B cell (primary cell): ENCODE measurements at regions not wholly inside any gene's neighbourhood (a gene's known extent, or its start where the extent isn't known, plus 50 kb on each side); places are given as distances from the start of the nearest gene placed in this dataset.
"Not testable (repeated sequence)": the region's sequence is repeated elsewhere in the genome, so short reads cannot be mapped to it uniquely, and the experiment has no call there.

Experiments used
- ATAC-seq: fragments of 200-7000 bp; cut with Tn5 transposase; one replicate; pipeline ENCODE4 v1.10.0; 2021; ENCODE audit warnings: low read depth, mild to moderate bottlenecking, moderate number of reproducible peaks, moderate library complexity
- CTCF ChIA-PET: fragments of 350-600 bp; sonication (Branson Sonifier 250); formaldehyde crosslinking; loops from one replicate; lab custom pipeline; 2021; ENCODE audit warnings: antibody characterized with exemption, inconsistent platforms; lab: Charles Lee
- POLR2A ChIA-PET: fragments of 350-600 bp; sonication (Branson Sonifier 250); formaldehyde crosslinking; loops from one replicate; lab custom pipeline; 2021; ENCODE audit warnings: antibody characterized with exemption; lab: Charles Lee
- DNase-seq: peaks from one replicate; pipeline ENCODE4 v3.0.0; 2013
- H2AFZ ChIP-seq: 2 replicates; pipeline ENCODE4 v1.6.1; 2012; ENCODE audit warnings: mild to moderate bottlenecking, low read depth, low read length; ENCODE audit not compliant: insufficient read depth, poor library complexity, severe bottlenecking
- H3K27ac ChIP-seq, 2 donors: 1 replicate in 1 of 2; 2 replicates in 1 of 2; pipeline ENCODE4 v1.5.1; 2012 to 2013; ENCODE audit warnings: low read length in 2 of 2, mild to moderate bottlenecking in 2 of 2, moderate library complexity in 1 of 2
- H3K27me3 ChIP-seq, 4 experiments: fragments of 200-600 bp in 1 of 4; sonication (generic) in 1 of 4; replicated peaks in 1 of 4; 1 replicate in 2 of 4; 2 replicates in 2 of 4; pipeline versions ENCODE4 v1.6.1 to v1.7.0; 2013 to 2016; ENCODE audit warnings: low read length in 3 of 4, mild to moderate bottlenecking in 2 of 4, mixed read lengths in 1 of 4, moderate library complexity in 1 of 4; ENCODE audit not compliant: insufficient read depth in 4 of 4, control insufficient read depth in 3 of 4; ENCODE audit errors: control extremely low read depth in 1 of 4
- H3K36me3 ChIP-seq, 2 experiments: replicated peaks in 1 of 2; 1 replicate in 1 of 2; 2 replicates in 1 of 2; pipeline versions ENCODE4 v1.6.1 to v1.7.1; 2013; ENCODE audit warnings: low read length in 1 of 2; ENCODE audit not compliant: insufficient read depth in 2 of 2, control insufficient read depth in 1 of 2; ENCODE audit errors: control extremely low read depth in 1 of 2, extremely low read depth in 1 of 2
- H3K4me1 ChIP-seq, 2 donors: fragments of 200-600 bp in 1 of 2; sonication (generic) in 1 of 2; 1 replicate in 1 of 2; 2 replicates in 1 of 2; pipeline versions ENCODE4 v1.5.1 to v1.6.1; 2013 to 2017; ENCODE audit warnings: low read length in 2 of 2; ENCODE audit not compliant: control insufficient read depth in 2 of 2, insufficient read depth in 2 of 2
- H3K4me2 ChIP-seq: replicated peaks from 2 replicates; pipeline ENCODE3; 2012; ENCODE audit warnings: mild to moderate bottlenecking, low read depth, low read length; ENCODE audit not compliant: poor library complexity, severe bottlenecking
- H3K4me3 ChIP-seq, 5 experiments: fragments of 200-600 bp in 1 of 5; sonication (generic) in 1 of 5; 1 replicate in 3 of 5; 2 replicates in 2 of 5; pipeline versions ENCODE4 v1.5.1 to v1.7.0; 2011 to 2016; ENCODE audit warnings: low read length in 4 of 5, mild to moderate bottlenecking in 4 of 5, low read depth in 2 of 5, control low read depth in 1 of 5, moderate library complexity in 1 of 5; ENCODE audit not compliant: insufficient read depth in 1 of 5; ENCODE audit errors: control extremely low read depth in 1 of 5, extremely low read depth in 1 of 5
- H3K79me2 ChIP-seq: fragments of 200-600 bp; sonication (generic); one replicate; pipeline ENCODE4 v1.6.0; 2016; ENCODE audit warnings: low read length; ENCODE audit not compliant: control insufficient read depth, insufficient read depth
- H3K9ac ChIP-seq: fragments of 200-600 bp; sonication (generic); 2 replicates; pipeline ENCODE4 v1.6.1; 2017; ENCODE audit warnings: mild to moderate bottlenecking, low read length, moderate library complexity
- H3K9me3 ChIP-seq, 3 donors: one replicate each; pipeline versions ENCODE4 v1.6.1 to v1.7.1; 2013; ENCODE audit warnings: low read length in 2 of 3; ENCODE audit not compliant: control insufficient read depth in 2 of 3, insufficient read depth in 1 of 3; ENCODE audit errors: control extremely low read depth in 1 of 3
- H4K20me1 ChIP-seq: 2 replicates; pipeline ENCODE4 v1.6.0; 2012; ENCODE audit warnings: mild to moderate bottlenecking, low read length; ENCODE audit not compliant: insufficient read depth, control insufficient read depth, poor library complexity, severe bottlenecking
- H3K27ac Mint-ChIP-seq: one replicate; pipeline ENCODE4 v1.8.0; 2021; ENCODE audit warnings: mixed read lengths
- H3K27me3 Mint-ChIP-seq: one replicate; pipeline ENCODE4 v1.8.0; 2021; ENCODE audit warnings: mixed read lengths
- H3K4me1 Mint-ChIP-seq: one replicate; pipeline ENCODE4 v1.8.0; 2021; ENCODE audit warnings: mixed read lengths
- H3K4me3 Mint-ChIP-seq: one replicate; pipeline ENCODE4 v1.8.0; 2021; ENCODE audit warnings: mixed read lengths
- H3K9me3 Mint-ChIP-seq: one replicate; pipeline ENCODE4 v1.8.0; 2022; ENCODE audit warnings: mixed read lengths; ENCODE audit not compliant: insufficient read depth
- CTCF ChIP-seq: fragments of 200-600 bp; IDR thresholded peaks from one replicate; pipeline ENCODE4 v1.8.0; 2022; ENCODE audit warnings: antibody characterized with exemption, mild to moderate bottlenecking
- EZH2 ChIP-seq: IDR thresholded peaks from 2 replicates; pipeline ENCODE4 v1.6.1; 2012; ENCODE audit warnings: borderline replicate concordance, low read depth, mild to moderate bottlenecking, moderate library complexity, low read length; ENCODE audit not compliant: insufficient read depth, poor library complexity, severe bottlenecking
- WGBS: methylation state at CpG from one replicate; pipeline ENCODE4 v1.1.5; 2013; ENCODE audit warnings: missing lambda C conversion rate; ENCODE audit not compliant: insufficient coverage; 5-methylcytosine and 5-hydroxymethylcytosine counted together
- intact Hi-C: fragments of 100-400 bp; cut with micrococcal nuclease; formaldehyde crosslinking; loops from one replicate; pipeline ENCODE4 v1.10.0; 2022

GRCh38 chr14:101257551-101257950 lies 303.7 kb upstream of the DIO3 start:
- no peak overlapping the region for H3K4me3 Mint-ChIP-seq
- Histone ChIP-seq H3K4me1 (no peaks in the 10 kb centered on the region), H3K79me2 (no peaks in the 10 kb centered on the region), H3K27me3 (no peaks in the 10 kb centered on the region), H3K4me3 (no peak overlapping the region), H3K27ac (no peak overlapping the region), H2AFZ (no peak overlapping the region), H4K20me1 (no peaks in the 10 kb centered on the region), H3K36me3 (no peaks in the 10 kb centered on the region), H3K4me2 (no peak overlapping the region), H3K9ac (no peak overlapping the region), H3K9me3 (peaks cover 0 to 8% (median 0%) of the 10 kb centered on the region in 3 donors)
- no peaks in the 10 kb centered on the region for H3K4me1 Mint-ChIP-seq
- POLR2A ChIA-PET = no interaction called here
- ATAC-seq (no peak), DNase-seq (no peak)
- peaks cover 3% of the 10 kb centered on the region for H3K9me3 Mint-ChIP-seq
- no peak overlapping the region for H3K27ac Mint-ChIP-seq
- H3K27me3 Mint-ChIP-seq = no peaks in the 10 kb centered on the region
- WGBS = 80% methylated on average over 5 of the region's 6 CpGs
- TF ChIP-seq CTCF (no peak), EZH2 (no peak)
- intact Hi-C loops = no loop called here
- CTCF ChIA-PET = no interaction called here

GRCh38 chr14:101259748-101260147 lies 301.5 kb upstream of the DIO3 start:
- no peak overlapping the region for H3K27ac ChIP-seq
- TF ChIP-seq EZH2 (no peak), CTCF (no peak)
- H3K27me3 ChIP-seq = no peaks in the 10 kb centered on the region
- no peak overlapping the region for H3K27ac Mint-ChIP-seq
- H3K9me3 ChIP-seq = peaks cover 0 to 3% (median 0%) of the 10 kb centered on the region in 3 donors
- H3K36me3 ChIP-seq = no peaks in the 10 kb centered on the region
- no peak overlapping the region for H3K9ac ChIP-seq
- ATAC-seq (no peak), DNase-seq (no peak)
- no peak overlapping the region for H3K4me3 ChIP-seq
- no peak overlapping the region for H2AFZ ChIP-seq
- no peak overlapping the region for H3K4me3 Mint-ChIP-seq
- H4K20me1 ChIP-seq = no peaks in the 10 kb centered on the region
- H3K79me2 ChIP-seq = no peaks in the 10 kb centered on the region
- no peaks in the 10 kb centered on the region for H3K4me1 ChIP-seq
- no CpG with 5 or more reads among the region's 1 CpG for WGBS
- no peak overlapping the region for H3K4me2 ChIP-seq
- ChIA-PET CTCF (no interaction called here), POLR2A (no interaction called here)
- H3K9me3 Mint-ChIP-seq = peaks cover 3% of the 10 kb centered on the region
- intact Hi-C loops = no loop called here
- H3K4me1 Mint-ChIP-seq = no peaks in the 10 kb centered on the region
- peaks cover 8% of the 10 kb centered on the region for H3K27me3 Mint-ChIP-seq

GRCh38 chr14:101266441-101266840 lies 294.9 kb upstream of the DIO3 start:
- H3K4me3 Mint-ChIP-seq, ATAC-seq, H3K27me3 ChIP-seq, H3K9ac ChIP-seq, H2AFZ ChIP-seq, H3K4me2 ChIP-seq, H3K79me2 ChIP-seq, H3K9me3 ChIP-seq, H4K20me1 ChIP-seq, H3K27me3 Mint-ChIP-seq, DNase-seq, H3K9me3 Mint-ChIP-seq, H3K4me3 ChIP-seq, CTCF ChIA-PET, H3K4me1 Mint-ChIP-seq, POLR2A ChIA-PET, H3K4me1 ChIP-seq, H3K27ac Mint-ChIP-seq, intact Hi-C loops, H3K27ac ChIP-seq, H3K36me3 ChIP-seq: not testable (repeated sequence)
- 96% methylated on average over 14 of the region's 20 CpGs for WGBS
